B cell (primary cell): ENCODE measurements at regions not wholly inside any gene's neighbourhood (a gene's known extent, or its start where the extent isn't known, plus 50 kb on each side); places are given as distances from the start of the nearest gene placed in this dataset.
"Not testable (repeated sequence)": the region's sequence is repeated elsewhere in the genome, so short reads cannot be mapped to it uniquely, and the experiment has no call there.

Experiments used
- EZH2 ChIP-seq: IDR thresholded peaks from 2 replicates; pipeline ENCODE4 v1.6.1; 2012; ENCODE audit warnings: borderline replicate concordance, low read depth, mild to moderate bottlenecking, moderate library complexity, low read length; ENCODE audit not compliant: insufficient read depth, poor library complexity, severe bottlenecking
- TF ChIP-seq, protein P1 (sequence below): fragments of 200-600 bp; IDR thresholded peaks from one replicate; pipeline ENCODE4 v1.8.0; 2022; ENCODE audit warnings: antibody characterized with exemption, mild to moderate bottlenecking

DNA sequence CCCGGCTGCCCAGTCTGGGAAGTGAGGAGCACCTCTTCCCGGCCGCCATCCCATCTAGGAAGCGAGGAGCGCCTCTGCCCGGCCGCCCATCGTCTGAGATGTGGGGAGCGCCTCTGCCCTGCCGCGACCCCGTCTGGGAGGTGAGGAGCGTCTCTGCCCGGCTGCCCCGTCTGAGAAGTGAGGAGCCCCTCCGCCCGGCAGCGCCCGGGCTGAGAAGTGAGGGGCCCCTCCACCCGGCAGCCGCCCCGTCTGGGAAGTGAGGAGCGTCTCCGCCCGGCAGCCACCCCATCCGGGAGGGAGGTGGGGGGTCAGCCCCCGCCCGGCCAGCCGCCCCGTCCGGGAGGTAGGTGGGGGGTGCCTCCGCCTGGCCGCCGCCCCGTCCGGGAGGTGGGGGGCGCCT, 94.2 kb upstream of the FSCB start:
- TF ChIP-seq, protein P1, sequence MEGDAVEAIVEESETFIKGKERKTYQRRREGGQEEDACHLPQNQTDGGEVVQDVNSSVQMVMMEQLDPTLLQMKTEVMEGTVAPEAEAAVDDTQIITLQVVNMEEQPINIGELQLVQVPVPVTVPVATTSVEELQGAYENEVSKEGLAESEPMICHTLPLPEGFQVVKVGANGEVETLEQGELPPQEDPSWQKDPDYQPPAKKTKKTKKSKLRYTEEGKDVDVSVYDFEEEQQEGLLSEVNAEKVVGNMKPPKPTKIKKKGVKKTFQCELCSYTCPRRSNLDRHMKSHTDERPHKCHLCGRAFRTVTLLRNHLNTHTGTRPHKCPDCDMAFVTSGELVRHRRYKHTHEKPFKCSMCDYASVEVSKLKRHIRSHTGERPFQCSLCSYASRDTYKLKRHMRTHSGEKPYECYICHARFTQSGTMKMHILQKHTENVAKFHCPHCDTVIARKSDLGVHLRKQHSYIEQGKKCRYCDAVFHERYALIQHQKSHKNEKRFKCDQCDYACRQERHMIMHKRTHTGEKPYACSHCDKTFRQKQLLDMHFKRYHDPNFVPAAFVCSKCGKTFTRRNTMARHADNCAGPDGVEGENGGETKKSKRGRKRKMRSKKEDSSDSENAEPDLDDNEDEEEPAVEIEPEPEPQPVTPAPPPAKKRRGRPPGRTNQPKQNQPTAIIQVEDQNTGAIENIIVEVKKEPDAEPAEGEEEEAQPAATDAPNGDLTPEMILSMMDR: not testable (repeated sequence)
- not testable (repeated sequence) for TF ChIP-seq EZH2
